HAP-1 (cell line): ENCODE measurements at regions not wholly inside any gene's neighbourhood (a gene's known extent, or its start where the extent isn't known, plus 50 kb on each side); places are given as distances from the start of the nearest gene placed in this dataset.
"Not testable (repeated sequence)": the region's sequence is repeated elsewhere in the genome, so short reads cannot be mapped to it uniquely, and the experiment has no call there.

ENCODE experiments used
- DNase-seq, 2 experiments: peaks; one replicate each; pipeline ENCODE4 v3.0.0-alpha.2; 2016 to 2020; ENCODE audit warnings: low spot score in 2 of 2
- H3K27me3 ChIP-seq: fragments of 250-450 bp; sonication (Bioruptor Pico); 2 replicates; pipeline ENCODE4 v1.5.1; 2020; ENCODE audit warnings: low read depth, mild to moderate bottlenecking, moderate library complexity
- H3K36me3 ChIP-seq: fragments of 250-450 bp; sonication (Bioruptor Pico); replicated peaks from 2 replicates; pipeline ENCODE4 v1.5.1; 2020; ENCODE audit warnings: mild to moderate bottlenecking
- H3K4me1 ChIP-seq: fragments of 250-450 bp; sonication (Bioruptor Pico); 2 replicates; pipeline ENCODE4 v1.5.1; 2020; ENCODE audit warnings: mild to moderate bottlenecking
- H3K4me3 ChIP-seq: fragments of 250-450 bp; sonication (Bioruptor Pico); 2 replicates; pipeline ENCODE4 v1.5.1; 2020; ENCODE audit warnings: mild to moderate bottlenecking, moderate library complexity
- H3K9me3 ChIP-seq: fragments of 250-450 bp; sonication (Bioruptor Pico); 2 replicates; pipeline ENCODE4 v1.5.1; 2020; ENCODE audit warnings: mild to moderate bottlenecking, moderate library complexity
- in situ Hi-C: fragments of 300-500 bp; cut with MboI; formaldehyde crosslinking; loops from 3 replicates; pipeline ENCODE4 v1.14.3; 2020; ENCODE audit warnings: low sequenced_read_pairs, inconsistent platforms, mixed read lengths

GRCh38 chr1:222223010-222223409 is 324.9 kb downstream of the HHIPL2 start:
- no peaks in the 10 kb centered on the region for H3K36me3 ChIP-seq

GRCh38 chr1:222216255-222216754 is 331.6 kb downstream of the HHIPL2 start:
- in situ Hi-C loops, result no loop called here
- Histone ChIP-seq H3K27me3 (no peaks in the 10 kb centered on the region), H3K4me1 (no peaks in the 10 kb centered on the region), H3K36me3 (no peaks in the 10 kb centered on the region), H3K9me3 (no peaks in the 10 kb centered on the region), H3K4me3 (no peak overlapping the region)
- DNase-seq, result no peak

More at GRCh38 chr1:222223010-222223409, 324.9 kb downstream of the HHIPL2 start:
- Histone ChIP-seq H3K4me3 (no peak overlapping the region), H3K9me3 (no peaks in the 10 kb centered on the region), H3K4me1 (no peaks in the 10 kb centered on the region), H3K27me3 (no peaks in the 10 kb centered on the region)
- DNase-seq, result no peak
- in situ Hi-C loops, result no loop called here

DNA sequence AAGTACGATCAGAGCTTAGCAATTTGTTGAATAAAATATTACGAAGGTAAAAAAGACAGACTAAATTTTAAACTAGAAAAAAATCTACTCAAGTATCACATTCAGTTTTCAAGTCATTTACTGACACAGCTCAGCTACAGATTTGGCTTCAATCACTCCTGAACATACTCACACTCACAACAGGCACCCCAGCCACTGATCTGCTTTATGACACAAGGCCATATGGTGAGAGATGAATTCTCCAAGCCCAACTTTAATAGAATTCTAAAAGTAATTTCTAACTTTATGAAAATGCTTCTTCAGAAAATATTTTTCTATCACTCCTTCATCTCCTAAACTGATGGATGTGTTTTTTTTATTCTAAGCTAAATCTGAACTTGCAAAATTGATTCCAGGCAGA is 337.1 kb downstream of the HHIPL2 start:
- no peaks in the 10 kb centered on the region for H3K9me3 ChIP-seq
- in situ Hi-C loops, result no loop called here
- no peaks in the 10 kb centered on the region for H3K27me3 ChIP-seq
- H3K4me1 ChIP-seq, result no peaks in the 10 kb centered on the region
- no peaks in the 10 kb centered on the region for H3K36me3 ChIP-seq
- H3K4me3 ChIP-seq, result no peak overlapping the region
- no peak for DNase-seq

DNA sequence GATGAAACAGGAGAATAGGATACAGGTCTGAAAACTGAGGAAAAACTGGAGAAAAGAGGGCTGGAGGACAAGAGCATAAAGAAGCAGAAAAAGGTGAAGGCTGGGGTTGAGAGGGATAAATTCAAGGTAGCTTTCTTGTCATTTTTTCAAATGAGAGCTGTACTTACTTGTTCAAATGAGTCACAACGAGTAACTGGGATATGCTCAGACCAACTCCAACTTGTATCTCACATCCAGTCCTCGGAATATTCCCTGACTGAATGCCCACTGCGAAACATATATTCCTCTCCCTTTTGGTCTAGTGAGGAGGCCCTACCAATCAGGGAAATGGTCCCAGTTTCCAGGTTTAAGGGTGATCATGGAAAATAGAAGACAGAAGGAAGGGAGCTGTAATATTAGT is 343.4 kb downstream of the HHIPL2 start:
- H3K9me3 ChIP-seq, result no peaks in the 10 kb centered on the region
- H3K4me1 ChIP-seq, result no peaks in the 10 kb centered on the region
- no peak overlapping the region for H3K4me3 ChIP-seq
- in situ Hi-C loops, result no loop called here
- no peaks in the 10 kb centered on the region for H3K27me3 ChIP-seq
- no peak for DNase-seq
- H3K36me3 ChIP-seq, result no peaks in the 10 kb centered on the region

- Histone ChIP-seq H3K4me1 (no peaks in the 10 kb centered on the region), H3K4me3 (no peak overlapping the region), H3K27me3 (no peaks in the 10 kb centered on the region), H3K9me3 (no peaks in the 10 kb centered on the region), H3K36me3 (no peaks in the 10 kb centered on the region)
- in situ Hi-C loops, result no loop called here
- no peak for DNase-seq
These were observed 345.1 kb downstream of the HHIPL2 start for GRCh38 chr1:222202831-222203230.

- H3K4me1 ChIP-seq, result no peaks in the 10 kb centered on the region
- H3K9me3 ChIP-seq, result no peaks in the 10 kb centered on the region
- DNase-seq, result no peak
- in situ Hi-C loops, result no loop called here
- no peak overlapping the region for H3K4me3 ChIP-seq
- H3K36me3 ChIP-seq, result no peaks in the 10 kb centered on the region
- no peaks in the 10 kb centered on the region for H3K27me3 ChIP-seq
These were observed 351.2 kb downstream of the HHIPL2 start for GRCh38 chr1:222196736-222197135.

- Histone ChIP-seq H3K9me3 (no peaks in the 10 kb centered on the region), H3K4me3 (no peak overlapping the region), H3K36me3 (no peaks in the 10 kb centered on the region), H3K27me3 (no peaks in the 10 kb centered on the region), H3K4me1 (no peaks in the 10 kb centered on the region)
- in situ Hi-C loops, result no loop called here
- no peak for DNase-seq
These were observed 351.6 kb downstream of the HHIPL2 start for GRCh38 chr1:222196288-222196687.

DNA sequence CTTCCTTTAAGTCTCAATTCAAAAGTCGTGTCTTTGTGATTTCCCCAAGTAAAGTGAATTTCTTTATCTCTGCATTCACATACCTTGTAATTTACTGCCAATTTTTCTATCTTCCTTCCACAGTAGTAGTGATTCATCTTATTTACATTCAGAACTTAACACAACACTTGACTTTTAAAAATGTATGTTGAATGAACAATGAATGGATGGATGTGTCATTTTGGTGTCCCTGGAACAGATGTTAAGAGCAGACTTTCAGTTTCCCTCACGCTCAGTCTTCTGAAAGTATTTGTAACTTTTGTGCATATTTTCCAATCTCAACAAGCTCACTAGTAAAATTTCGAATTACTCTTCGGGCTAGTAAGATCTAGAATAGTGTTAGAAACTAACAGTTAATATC is 352.0 kb downstream of the HHIPL2 start:
- Histone ChIP-seq H3K4me1 (no peaks in the 10 kb centered on the region), H3K9me3 (no peaks in the 10 kb centered on the region), H3K27me3 (no peaks in the 10 kb centered on the region), H3K36me3 (no peaks in the 10 kb centered on the region), H3K4me3 (no peak overlapping the region)
- in situ Hi-C loops, result no loop called here
- no peak for DNase-seq

DNA sequence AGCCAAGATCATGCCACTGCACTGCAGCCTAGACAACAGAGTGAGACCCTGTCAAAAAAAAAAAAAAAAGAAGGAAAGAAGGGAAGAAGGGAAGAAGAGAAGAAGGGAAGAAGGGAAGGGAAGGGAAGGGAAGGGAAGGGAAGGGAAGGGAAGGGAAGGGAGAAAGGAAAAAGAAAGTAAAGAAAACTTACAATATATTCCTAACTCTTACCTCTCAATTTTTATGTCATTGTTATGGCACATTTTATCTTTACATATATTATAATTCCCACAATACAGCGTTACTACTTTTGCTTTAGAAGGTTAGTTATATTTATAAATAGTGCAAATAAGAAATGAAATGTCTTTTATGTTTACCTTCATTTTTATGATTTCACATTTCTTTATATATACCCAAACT is 358.7 kb downstream of the HHIPL2 start:
- in situ Hi-C loops, result no loop called here
- no peaks in the 10 kb centered on the region for H3K27me3 ChIP-seq
- no peaks in the 10 kb centered on the region for H3K9me3 ChIP-seq
- no peak overlapping the region for H3K4me3 ChIP-seq
- no peaks in the 10 kb centered on the region for H3K36me3 ChIP-seq
- H3K4me1 ChIP-seq, result no peaks in the 10 kb centered on the region
- DNase-seq, result no peak

GRCh38 chr1:222187566-222188332 is 360.2 kb downstream of the HHIPL2 start:
- no peak for DNase-seq
- Histone ChIP-seq H3K27me3 (no peaks in the 10 kb centered on the region), H3K4me1 (no peaks in the 10 kb centered on the region)

GRCh38 chr1:222182641-222183040 is 365.3 kb downstream of the HHIPL2 start:
- Histone ChIP-seq H3K9me3 (no peaks in the 10 kb centered on the region), H3K4me3 (no peak overlapping the region), H3K36me3 (no peaks in the 10 kb centered on the region), H3K4me1 (no peaks in the 10 kb centered on the region), H3K27me3 (no peaks in the 10 kb centered on the region)
- in situ Hi-C loops, result no loop called here
- no peak for DNase-seq

More at GRCh38 chr1:222187566-222188332, 360.2 kb downstream of the HHIPL2 start:
- Histone ChIP-seq H3K9me3 (no peaks in the 10 kb centered on the region), H3K36me3 (no peaks in the 10 kb centered on the region), H3K4me3 (no peak overlapping the region)
- in situ Hi-C loops, result no loop called here

DNA sequence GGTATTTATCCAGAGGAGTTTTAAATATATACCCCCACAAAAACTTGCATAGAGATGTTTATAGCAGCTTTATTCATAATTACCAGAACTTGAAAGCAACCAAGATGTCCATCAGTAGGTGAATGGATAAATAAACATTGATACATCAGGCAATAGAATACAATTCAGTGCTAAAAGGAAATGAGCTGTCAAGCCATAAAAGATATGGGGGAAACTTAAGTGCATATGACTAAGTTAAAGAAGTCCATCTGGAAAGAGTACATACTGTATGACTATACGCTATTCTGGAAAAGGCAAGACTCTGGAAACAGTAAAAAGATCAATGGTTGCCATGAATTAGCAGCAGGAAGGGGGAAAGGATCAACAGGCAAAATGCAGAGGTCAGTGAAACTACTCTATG is 366.7 kb downstream of the HHIPL2 start:
- in situ Hi-C loops, result no loop called here
- H3K4me3 ChIP-seq, result no peak overlapping the region
- no peak for DNase-seq
- no peaks in the 10 kb centered on the region for H3K27me3 ChIP-seq
- no peaks in the 10 kb centered on the region for H3K9me3 ChIP-seq
- H3K36me3 ChIP-seq, result no peaks in the 10 kb centered on the region
- H3K4me1 ChIP-seq, result no peaks in the 10 kb centered on the region

GRCh38 chr1:222177496-222177895 is 370.4 kb downstream of the HHIPL2 start:
- H3K27me3 ChIP-seq, DNase-seq, H3K4me3 ChIP-seq, H3K36me3 ChIP-seq, H3K9me3 ChIP-seq, H3K4me1 ChIP-seq, in situ Hi-C loops: not testable (repeated sequence)

DNA sequence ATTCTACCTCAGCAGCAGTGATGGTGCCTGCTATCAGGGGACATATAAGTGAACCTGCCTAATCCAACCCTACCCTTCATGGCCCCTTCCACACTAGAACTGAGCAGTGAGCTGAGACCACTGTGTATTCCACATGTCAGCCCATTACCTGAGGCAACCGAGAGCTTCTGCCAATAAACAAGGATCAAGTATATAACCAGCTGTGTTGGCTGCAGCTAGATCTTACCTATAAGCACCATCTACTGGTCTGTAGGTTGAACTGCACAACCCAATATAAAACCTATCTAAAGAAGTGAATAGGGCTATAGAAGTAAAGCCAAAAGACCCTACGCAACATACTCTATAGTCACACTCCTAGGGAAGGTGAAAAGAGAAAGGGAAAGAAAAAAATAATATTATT is 376.9 kb downstream of the HHIPL2 start:
- no peak for DNase-seq
- H3K4me1 ChIP-seq, result no peaks in the 10 kb centered on the region
- H3K27me3 ChIP-seq, result no peaks in the 10 kb centered on the region
- no peak overlapping the region for H3K4me3 ChIP-seq
- no peaks in the 10 kb centered on the region for H3K36me3 ChIP-seq
- H3K9me3 ChIP-seq, result no peaks in the 10 kb centered on the region
- in situ Hi-C loops, result no loop called here

GRCh38 chr1:222168621-222169020 is 379.3 kb downstream of the HHIPL2 start:
- H3K4me3 ChIP-seq, result no peak overlapping the region
- no peaks in the 10 kb centered on the region for H3K4me1 ChIP-seq
- H3K36me3 ChIP-seq, result no peaks in the 10 kb centered on the region
- H3K27me3 ChIP-seq, result no peaks in the 10 kb centered on the region
- DNase-seq, result no peak
- no peaks in the 10 kb centered on the region for H3K9me3 ChIP-seq
- in situ Hi-C loops, result no loop called here
